22Rv1 (cell line): ENCODE measurements at regions not wholly inside any gene's neighbourhood (a gene's known extent, or its start where the extent isn't known, plus 50 kb on each side); places are given as distances from the start of the nearest gene placed in this dataset.
A peak's percentile ranks its signal among the peaks of the same experiment; 100 is the strongest.

ENCODE experiments used
- CTCF ChIP-seq: fragments of 450-650 bp; IDR thresholded peaks from 2 replicates; pipeline ENCODE4 v1.5.1; 2017; ENCODE audit warnings: mild to moderate bottlenecking
- ZFX ChIP-seq: fragments of 450-650 bp; IDR thresholded peaks from 2 replicates; pipeline ENCODE4 v1.6.1; 2017; ENCODE audit warnings: antibody characterized with exemption, borderline replicate concordance

DNA sequence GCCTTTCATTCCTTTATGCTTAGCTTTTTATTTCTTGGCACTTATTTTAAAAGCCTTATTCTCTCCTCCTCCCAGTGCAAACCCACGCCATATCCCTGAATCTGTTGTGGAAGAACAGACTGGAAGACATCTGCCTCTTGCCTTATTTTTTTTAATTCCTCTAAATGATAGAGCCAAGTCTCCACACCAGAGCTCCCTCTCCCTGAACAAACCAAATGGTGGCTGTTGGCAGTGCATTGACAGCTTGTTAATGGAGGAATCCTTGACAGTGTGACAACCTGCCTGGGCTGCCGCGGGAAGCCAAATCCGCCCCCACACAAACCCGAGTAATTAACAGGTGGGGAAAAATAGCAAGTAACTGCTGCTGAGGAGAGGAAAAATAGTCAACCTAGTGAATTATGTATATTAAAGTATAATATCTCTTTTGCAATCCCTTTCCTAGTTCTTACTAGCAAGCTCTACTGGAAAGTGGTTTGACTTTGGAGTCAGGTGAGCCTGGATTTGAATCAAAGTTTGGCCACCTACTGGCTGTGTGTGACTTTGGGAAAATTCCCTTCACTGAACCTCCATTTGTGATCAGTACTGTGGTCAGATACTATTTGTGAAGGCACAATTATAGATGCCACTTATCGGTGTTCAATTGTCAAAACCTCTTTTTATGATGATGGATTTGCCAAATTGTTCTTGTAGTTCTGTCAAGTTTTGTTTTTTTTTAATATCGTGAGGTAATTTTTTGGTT is 589.6 kb downstream of the PDCD6IP start:
- TF ChIP-seq CTCF (peak; percentile 33), ZFX (no peak)
